ENCODE measurements at regions not wholly inside any gene's neighbourhood (a gene's known extent, or its start where the extent isn't known, plus 50 kb on each side); places are given as distances from the start of the nearest gene placed in this dataset.

- H3K4me3 Mint-ChIP-seq (ENCODE audit: low read depth, unreplicated experiment) = no peak overlapping the region
- no peaks in the 10 kb centered on the region for H3K9me3 Mint-ChIP-seq (ENCODE audit: low read depth, unreplicated experiment)
- no peak for DNase-seq
- BruUV-seq (replicated peaks) = no TSS peak
- no peaks in the 10 kb centered on the region for H3K27me3 Mint-ChIP-seq (ENCODE audit: unreplicated experiment)
- TF ChIP-seq CTCF (IDR thresholded peaks at IDR 0.05; ENCODE audit: unreplicated experiment) = no peak
- intact Hi-C loops (cut with micrococcal nuclease; ENCODE audit: unreplicated experiment) = no loop called here
- H3K27ac Mint-ChIP-seq (ENCODE audit: unreplicated experiment) = no peak overlapping the region
- CTCF ChIA-PET = no interaction called here
- peaks cover 8% of the 10 kb centered on the region for H3K4me1 Mint-ChIP-seq (ENCODE audit: low read depth, unreplicated experiment)
- no peaks in the 10 kb centered on the region for H3K36me3 Mint-ChIP-seq (ENCODE audit: insufficient read depth, unreplicated experiment)
These were observed 166.5 kb upstream of the PRR16 start for GRCh38 chr5:120297616-120298015.

- Mint-ChIP-seq H3K27me3 (ENCODE audit: unreplicated experiment) (no peaks in the 10 kb centered on the region), H3K27ac (ENCODE audit: unreplicated experiment) (no peak overlapping the region), H3K4me1 (ENCODE audit: low read depth, unreplicated experiment) (no peaks in the 10 kb centered on the region), H3K36me3 (ENCODE audit: insufficient read depth, unreplicated experiment) (no peaks in the 10 kb centered on the region), H3K4me3 (ENCODE audit: low read depth, unreplicated experiment) (no peak overlapping the region), H3K9me3 (ENCODE audit: low read depth, unreplicated experiment) (no peaks in the 10 kb centered on the region)
- no peak for DNase-seq
- CTCF ChIA-PET = no interaction called here
- TF ChIP-seq CTCF (IDR thresholded peaks at IDR 0.05; ENCODE audit: unreplicated experiment) = no peak
- no TSS peak for BruUV-seq (replicated peaks)
- intact Hi-C loops (cut with micrococcal nuclease; ENCODE audit: unreplicated experiment) = no loop called here
These were observed 165.1 kb upstream of the PRR16 start for GRCh38 chr5:120298981-120299380.

GRCh38 chr5:120304663-120305062, 159.4 kb upstream of the PRR16 start:
- H3K36me3 Mint-ChIP-seq (ENCODE audit: insufficient read depth, unreplicated experiment) = no peaks in the 10 kb centered on the region
- BruUV-seq (replicated peaks) = no TSS peak
- no peak for DNase-seq
- no peak overlapping the region for H3K4me3 Mint-ChIP-seq (ENCODE audit: low read depth, unreplicated experiment)
- H3K9me3 Mint-ChIP-seq (ENCODE audit: low read depth, unreplicated experiment) = no peaks in the 10 kb centered on the region
- intact Hi-C loops (cut with micrococcal nuclease; ENCODE audit: unreplicated experiment) = no loop called here
- H3K27me3 Mint-ChIP-seq (ENCODE audit: unreplicated experiment) = no peaks in the 10 kb centered on the region
- no peak for TF ChIP-seq CTCF (IDR thresholded peaks at IDR 0.05; ENCODE audit: unreplicated experiment)
- CTCF ChIA-PET = no interaction called here
- peaks cover 8% of the 10 kb centered on the region for H3K4me1 Mint-ChIP-seq (ENCODE audit: low read depth, unreplicated experiment)
- H3K27ac Mint-ChIP-seq (ENCODE audit: unreplicated experiment) = no peak overlapping the region

GRCh38 chr5:120306303-120306702, 157.8 kb upstream of the PRR16 start:
- no peak for DNase-seq
- Mint-ChIP-seq H3K4me1 (ENCODE audit: low read depth, unreplicated experiment) (peaks cover 8% of the 10 kb centered on the region), H3K9me3 (ENCODE audit: low read depth, unreplicated experiment) (no peaks in the 10 kb centered on the region), H3K36me3 (ENCODE audit: insufficient read depth, unreplicated experiment) (no peaks in the 10 kb centered on the region), H3K27ac (ENCODE audit: unreplicated experiment) (no peak overlapping the region), H3K27me3 (ENCODE audit: unreplicated experiment) (no peaks in the 10 kb centered on the region), H3K4me3 (ENCODE audit: low read depth, unreplicated experiment) (no peak overlapping the region)
- no peak for TF ChIP-seq CTCF (IDR thresholded peaks at IDR 0.05; ENCODE audit: unreplicated experiment)
- BruUV-seq (replicated peaks) = no TSS peak
- CTCF ChIA-PET = no interaction called here
- intact Hi-C loops (cut with micrococcal nuclease; ENCODE audit: unreplicated experiment) = no loop called here

GRCh38 chr5:120314191-120314590, 149.9 kb upstream of the PRR16 start:
- Mint-ChIP-seq H3K9me3 (ENCODE audit: low read depth, unreplicated experiment) (no peaks in the 10 kb centered on the region), H3K27ac (ENCODE audit: unreplicated experiment) (no peak overlapping the region), H3K27me3 (ENCODE audit: unreplicated experiment) (no peaks in the 10 kb centered on the region), H3K4me1 (ENCODE audit: low read depth, unreplicated experiment) (no peaks in the 10 kb centered on the region), H3K4me3 (ENCODE audit: low read depth, unreplicated experiment) (no peak overlapping the region), H3K36me3 (ENCODE audit: insufficient read depth, unreplicated experiment) (no peaks in the 10 kb centered on the region)
- no peak for DNase-seq
- no peak for TF ChIP-seq CTCF (IDR thresholded peaks at IDR 0.05; ENCODE audit: unreplicated experiment)
- CTCF ChIA-PET = no interaction called here
- no TSS peak for BruUV-seq (replicated peaks)
- intact Hi-C loops (cut with micrococcal nuclease; ENCODE audit: unreplicated experiment) = no loop called here
